B cell (primary cell): ENCODE measurements at regions not wholly inside any gene's neighbourhood (a gene's known extent, or its start where the extent isn't known, plus 50 kb on each side); places are given as distances from the start of the nearest gene placed in this dataset.
"Not testable (repeated sequence)": the region's sequence is repeated elsewhere in the genome, so short reads cannot be mapped to it uniquely, and the experiment has no call there.

Source experiments
- ATAC-seq: fragments of 200-7000 bp; cut with Tn5 transposase; one replicate; pipeline ENCODE4 v1.10.0; 2021; ENCODE audit warnings: low read depth, mild to moderate bottlenecking, moderate number of reproducible peaks, moderate library complexity
- CTCF ChIA-PET: fragments of 350-600 bp; sonication (Branson Sonifier 250); formaldehyde crosslinking; loops from one replicate; lab custom pipeline; 2021; ENCODE audit warnings: antibody characterized with exemption, inconsistent platforms; lab: Charles Lee
- POLR2A ChIA-PET: fragments of 350-600 bp; sonication (Branson Sonifier 250); formaldehyde crosslinking; loops from one replicate; lab custom pipeline; 2021; ENCODE audit warnings: antibody characterized with exemption; lab: Charles Lee
- DNase-seq: peaks from one replicate; pipeline ENCODE4 v3.0.0; 2013
- H2AFZ ChIP-seq: 2 replicates; pipeline ENCODE4 v1.6.1; 2012; ENCODE audit warnings: mild to moderate bottlenecking, low read depth, low read length; ENCODE audit not compliant: insufficient read depth, poor library complexity, severe bottlenecking
- H3K27ac ChIP-seq, 2 donors: 1 replicate in 1 of 2; 2 replicates in 1 of 2; pipeline ENCODE4 v1.5.1; 2012 to 2013; ENCODE audit warnings: low read length in 2 of 2, mild to moderate bottlenecking in 2 of 2, moderate library complexity in 1 of 2
- H3K27me3 ChIP-seq, 4 experiments: fragments of 200-600 bp in 1 of 4; sonication (generic) in 1 of 4; replicated peaks in 1 of 4; 1 replicate in 2 of 4; 2 replicates in 2 of 4; pipeline versions ENCODE4 v1.6.1 to v1.7.0; 2013 to 2016; ENCODE audit warnings: low read length in 3 of 4, mild to moderate bottlenecking in 2 of 4, mixed read lengths in 1 of 4, moderate library complexity in 1 of 4; ENCODE audit not compliant: insufficient read depth in 4 of 4, control insufficient read depth in 3 of 4; ENCODE audit errors: control extremely low read depth in 1 of 4
- H3K36me3 ChIP-seq, 2 experiments: replicated peaks in 1 of 2; 1 replicate in 1 of 2; 2 replicates in 1 of 2; pipeline versions ENCODE4 v1.6.1 to v1.7.1; 2013; ENCODE audit warnings: low read length in 1 of 2; ENCODE audit not compliant: insufficient read depth in 2 of 2, control insufficient read depth in 1 of 2; ENCODE audit errors: control extremely low read depth in 1 of 2, extremely low read depth in 1 of 2
- H3K4me1 ChIP-seq, 2 donors: fragments of 200-600 bp in 1 of 2; sonication (generic) in 1 of 2; 1 replicate in 1 of 2; 2 replicates in 1 of 2; pipeline versions ENCODE4 v1.5.1 to v1.6.1; 2013 to 2017; ENCODE audit warnings: low read length in 2 of 2; ENCODE audit not compliant: control insufficient read depth in 2 of 2, insufficient read depth in 2 of 2
- H3K4me2 ChIP-seq: replicated peaks from 2 replicates; pipeline ENCODE3; 2012; ENCODE audit warnings: mild to moderate bottlenecking, low read depth, low read length; ENCODE audit not compliant: poor library complexity, severe bottlenecking
- H3K4me3 ChIP-seq, 5 experiments: fragments of 200-600 bp in 1 of 5; sonication (generic) in 1 of 5; 1 replicate in 3 of 5; 2 replicates in 2 of 5; pipeline versions ENCODE4 v1.5.1 to v1.7.0; 2011 to 2016; ENCODE audit warnings: low read length in 4 of 5, mild to moderate bottlenecking in 4 of 5, low read depth in 2 of 5, control low read depth in 1 of 5, moderate library complexity in 1 of 5; ENCODE audit not compliant: insufficient read depth in 1 of 5; ENCODE audit errors: control extremely low read depth in 1 of 5, extremely low read depth in 1 of 5
- H3K79me2 ChIP-seq: fragments of 200-600 bp; sonication (generic); one replicate; pipeline ENCODE4 v1.6.0; 2016; ENCODE audit warnings: low read length; ENCODE audit not compliant: control insufficient read depth, insufficient read depth
- H3K9ac ChIP-seq: fragments of 200-600 bp; sonication (generic); 2 replicates; pipeline ENCODE4 v1.6.1; 2017; ENCODE audit warnings: mild to moderate bottlenecking, low read length, moderate library complexity
- H3K9me3 ChIP-seq, 3 donors: one replicate each; pipeline versions ENCODE4 v1.6.1 to v1.7.1; 2013; ENCODE audit warnings: low read length in 2 of 3; ENCODE audit not compliant: control insufficient read depth in 2 of 3, insufficient read depth in 1 of 3; ENCODE audit errors: control extremely low read depth in 1 of 3
- H4K20me1 ChIP-seq: 2 replicates; pipeline ENCODE4 v1.6.0; 2012; ENCODE audit warnings: mild to moderate bottlenecking, low read length; ENCODE audit not compliant: insufficient read depth, control insufficient read depth, poor library complexity, severe bottlenecking
- H3K27ac Mint-ChIP-seq: one replicate; pipeline ENCODE4 v1.8.0; 2021; ENCODE audit warnings: mixed read lengths
- H3K27me3 Mint-ChIP-seq: one replicate; pipeline ENCODE4 v1.8.0; 2021; ENCODE audit warnings: mixed read lengths
- H3K4me1 Mint-ChIP-seq: one replicate; pipeline ENCODE4 v1.8.0; 2021; ENCODE audit warnings: mixed read lengths
- H3K4me3 Mint-ChIP-seq: one replicate; pipeline ENCODE4 v1.8.0; 2021; ENCODE audit warnings: mixed read lengths
- H3K9me3 Mint-ChIP-seq: one replicate; pipeline ENCODE4 v1.8.0; 2022; ENCODE audit warnings: mixed read lengths; ENCODE audit not compliant: insufficient read depth
- EZH2 ChIP-seq: IDR thresholded peaks from 2 replicates; pipeline ENCODE4 v1.6.1; 2012; ENCODE audit warnings: borderline replicate concordance, low read depth, mild to moderate bottlenecking, moderate library complexity, low read length; ENCODE audit not compliant: insufficient read depth, poor library complexity, severe bottlenecking
- WGBS: methylation state at CpG from one replicate; pipeline ENCODE4 v1.1.5; 2013; ENCODE audit warnings: missing lambda C conversion rate; ENCODE audit not compliant: insufficient coverage; 5-methylcytosine and 5-hydroxymethylcytosine counted together
- intact Hi-C: fragments of 100-400 bp; cut with micrococcal nuclease; formaldehyde crosslinking; loops from one replicate; pipeline ENCODE4 v1.10.0; 2022
- TF ChIP-seq, protein P1 (sequence below): fragments of 200-600 bp; IDR thresholded peaks from one replicate; pipeline ENCODE4 v1.8.0; 2022; ENCODE audit warnings: antibody characterized with exemption, mild to moderate bottlenecking

DNA sequence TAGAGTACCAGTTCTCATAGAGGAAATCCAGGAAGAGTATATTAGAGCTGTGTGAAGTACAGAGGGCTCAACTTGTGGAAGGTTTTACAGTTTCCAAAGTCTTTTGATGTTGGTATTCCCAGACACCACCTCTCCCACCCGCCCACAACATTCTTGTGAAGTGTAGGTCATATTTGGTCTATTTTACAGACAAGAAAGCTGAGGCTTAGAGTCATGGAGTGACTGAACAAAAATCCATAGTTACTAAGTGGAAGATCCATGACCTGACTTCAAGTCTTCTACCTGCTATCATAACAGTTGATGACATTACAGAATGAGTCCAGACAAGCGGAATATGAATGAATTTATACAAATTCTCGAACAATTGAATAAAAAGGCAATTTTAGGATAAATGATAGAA, 187.1 kb upstream of the RPS23 start:
- no CpG with 5 or more reads among the region's 3 CpGs for WGBS
- Histone ChIP-seq H3K4me3 (no peak overlapping the region), H3K4me2 (no peak overlapping the region), H3K27me3 (no peaks in the 10 kb centered on the region), H2AFZ (no peak overlapping the region), H3K79me2 (no peaks in the 10 kb centered on the region), H3K36me3 (no peaks in the 10 kb centered on the region), H3K4me1 (no peaks in the 10 kb centered on the region), H3K9ac (no peak overlapping the region), H3K27ac (no peak overlapping the region), H3K9me3 (no peaks in the 10 kb centered on the region), H4K20me1 (no peaks in the 10 kb centered on the region)
- POLR2A ChIA-PET: no interaction called here
- ATAC-seq (no peak), DNase-seq (no peak)
- H3K27me3 Mint-ChIP-seq: no peaks in the 10 kb centered on the region
- CTCF ChIA-PET: no interaction called here
- H3K4me3 Mint-ChIP-seq: no peak overlapping the region
- H3K4me1 Mint-ChIP-seq: no peaks in the 10 kb centered on the region
- H3K9me3 Mint-ChIP-seq: peaks cover 5% of the 10 kb centered on the region
- TF ChIP-seq EZH2: no peak
- TF ChIP-seq, protein P1, sequence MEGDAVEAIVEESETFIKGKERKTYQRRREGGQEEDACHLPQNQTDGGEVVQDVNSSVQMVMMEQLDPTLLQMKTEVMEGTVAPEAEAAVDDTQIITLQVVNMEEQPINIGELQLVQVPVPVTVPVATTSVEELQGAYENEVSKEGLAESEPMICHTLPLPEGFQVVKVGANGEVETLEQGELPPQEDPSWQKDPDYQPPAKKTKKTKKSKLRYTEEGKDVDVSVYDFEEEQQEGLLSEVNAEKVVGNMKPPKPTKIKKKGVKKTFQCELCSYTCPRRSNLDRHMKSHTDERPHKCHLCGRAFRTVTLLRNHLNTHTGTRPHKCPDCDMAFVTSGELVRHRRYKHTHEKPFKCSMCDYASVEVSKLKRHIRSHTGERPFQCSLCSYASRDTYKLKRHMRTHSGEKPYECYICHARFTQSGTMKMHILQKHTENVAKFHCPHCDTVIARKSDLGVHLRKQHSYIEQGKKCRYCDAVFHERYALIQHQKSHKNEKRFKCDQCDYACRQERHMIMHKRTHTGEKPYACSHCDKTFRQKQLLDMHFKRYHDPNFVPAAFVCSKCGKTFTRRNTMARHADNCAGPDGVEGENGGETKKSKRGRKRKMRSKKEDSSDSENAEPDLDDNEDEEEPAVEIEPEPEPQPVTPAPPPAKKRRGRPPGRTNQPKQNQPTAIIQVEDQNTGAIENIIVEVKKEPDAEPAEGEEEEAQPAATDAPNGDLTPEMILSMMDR: no peak
- intact Hi-C loops: no loop called here
- no peak overlapping the region for H3K27ac Mint-ChIP-seq

DNA sequence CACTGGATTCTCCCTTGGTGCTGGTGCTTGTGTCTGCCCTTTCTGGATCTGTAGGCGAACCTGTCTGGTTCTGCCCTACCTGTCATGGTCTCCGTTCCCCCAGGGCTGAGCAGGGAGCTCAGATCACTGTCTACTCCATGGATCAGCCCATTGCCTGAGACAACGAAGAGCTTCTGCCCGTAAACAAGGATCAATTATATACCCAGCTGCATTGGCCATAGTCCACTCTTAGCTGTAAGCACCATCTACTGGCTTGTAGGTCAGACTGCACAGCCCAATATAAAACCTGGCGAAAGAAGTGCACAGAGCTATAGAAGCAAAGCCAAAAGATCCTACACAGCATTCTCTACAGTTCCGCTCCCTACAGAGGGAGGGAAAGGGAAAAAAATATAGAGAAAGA, 181.5 kb upstream of the RPS23 start:
- Histone ChIP-seq H3K79me2 (no peaks in the 10 kb centered on the region), H2AFZ (no peak overlapping the region), H3K27me3 (no peaks in the 10 kb centered on the region), H3K27ac (no peak overlapping the region), H3K4me3 (no peak overlapping the region), H3K4me2 (no peak overlapping the region), H3K9ac (no peak overlapping the region), H4K20me1 (no peaks in the 10 kb centered on the region), H3K4me1 (no peaks in the 10 kb centered on the region), H3K36me3 (no peaks in the 10 kb centered on the region), H3K9me3 (peaks cover 0 to 9% (median 0%) of the 10 kb centered on the region in 3 donors)
- no peak overlapping the region for H3K4me3 Mint-ChIP-seq
- no peaks in the 10 kb centered on the region for H3K4me1 Mint-ChIP-seq
- DNase-seq (no peak), ATAC-seq (no peak)
- no peaks in the 10 kb centered on the region for H3K27me3 Mint-ChIP-seq
- H3K9me3 Mint-ChIP-seq: peaks cover 5% of the 10 kb centered on the region
- POLR2A ChIA-PET: no interaction called here
- TF ChIP-seq EZH2: no peak
- TF ChIP-seq, protein P1: no peak
- WGBS: 95% methylated on average over 4 of the region's 6 CpGs
- no peak overlapping the region for H3K27ac Mint-ChIP-seq
- intact Hi-C loops: no loop called here
- CTCF ChIA-PET: no interaction called here

DNA sequence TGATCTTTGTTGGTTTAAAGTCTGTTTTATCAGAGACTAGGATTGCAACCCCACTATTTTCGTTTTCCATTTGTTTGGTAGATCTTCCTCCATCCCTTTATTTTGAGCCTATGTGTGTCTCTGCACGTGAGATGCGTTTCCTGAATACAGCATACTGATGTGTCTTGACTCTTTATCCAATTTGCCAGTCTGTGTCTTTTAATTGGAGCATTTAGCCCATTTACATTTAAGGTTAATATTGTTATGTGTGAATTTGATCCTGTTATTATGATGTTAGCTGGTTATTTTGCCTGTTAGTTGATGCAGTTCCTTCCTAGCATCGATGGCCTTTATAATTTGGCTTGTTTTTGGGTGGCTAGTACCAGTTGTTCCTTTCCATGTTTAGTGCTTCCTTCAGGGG, 177.2 kb upstream of the RPS23 start:
- H3K4me3 Mint-ChIP-seq, DNase-seq, H3K4me1 ChIP-seq, H3K27ac Mint-ChIP-seq, H3K4me2 ChIP-seq, H3K9me3 ChIP-seq, H2AFZ ChIP-seq, H3K27me3 Mint-ChIP-seq, H3K4me1 Mint-ChIP-seq, ATAC-seq, intact Hi-C loops, CTCF ChIA-PET, H3K4me3 ChIP-seq, H3K9me3 Mint-ChIP-seq, H3K9ac ChIP-seq, H3K36me3 ChIP-seq, H4K20me1 ChIP-seq, H3K27me3 ChIP-seq, H3K79me2 ChIP-seq, H3K27ac ChIP-seq, POLR2A ChIA-PET: not testable (repeated sequence)
- 60% methylated on average over 1 of the region's 4 CpGs for WGBS
